ENCODE measurements at regions not wholly inside any gene's neighbourhood (a gene's known extent, or its start where the extent isn't known, plus 50 kb on each side); places are given as distances from the start of the nearest gene placed in this dataset.

- no peaks in the 10 kb centered on the region for H3K36me3 ChIP-seq
- H3K4me1 ChIP-seq, result peaks cover 0 to 8% (median 0%) of the 10 kb centered on the region in 4 donors
- no peaks in the 10 kb centered on the region for H3K9me3 ChIP-seq
- intact Hi-C loops (cut with DNase I), result no loop called here
- DNase-seq (ENCODE audit: extremely low spot score), result no peak
- WGBS, result 20% methylated on average over 3 of the region's 3 CpGs
- no peak overlapping the region for H3K27ac ChIP-seq (replicated peaks in 1 of 4)
- TF ChIP-seq, protein P1, sequence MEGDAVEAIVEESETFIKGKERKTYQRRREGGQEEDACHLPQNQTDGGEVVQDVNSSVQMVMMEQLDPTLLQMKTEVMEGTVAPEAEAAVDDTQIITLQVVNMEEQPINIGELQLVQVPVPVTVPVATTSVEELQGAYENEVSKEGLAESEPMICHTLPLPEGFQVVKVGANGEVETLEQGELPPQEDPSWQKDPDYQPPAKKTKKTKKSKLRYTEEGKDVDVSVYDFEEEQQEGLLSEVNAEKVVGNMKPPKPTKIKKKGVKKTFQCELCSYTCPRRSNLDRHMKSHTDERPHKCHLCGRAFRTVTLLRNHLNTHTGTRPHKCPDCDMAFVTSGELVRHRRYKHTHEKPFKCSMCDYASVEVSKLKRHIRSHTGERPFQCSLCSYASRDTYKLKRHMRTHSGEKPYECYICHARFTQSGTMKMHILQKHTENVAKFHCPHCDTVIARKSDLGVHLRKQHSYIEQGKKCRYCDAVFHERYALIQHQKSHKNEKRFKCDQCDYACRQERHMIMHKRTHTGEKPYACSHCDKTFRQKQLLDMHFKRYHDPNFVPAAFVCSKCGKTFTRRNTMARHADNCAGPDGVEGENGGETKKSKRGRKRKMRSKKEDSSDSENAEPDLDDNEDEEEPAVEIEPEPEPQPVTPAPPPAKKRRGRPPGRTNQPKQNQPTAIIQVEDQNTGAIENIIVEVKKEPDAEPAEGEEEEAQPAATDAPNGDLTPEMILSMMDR (IDR thresholded peaks at IDR 0.05), result no peak
- TF ChIP-seq POLR2AphosphoS5 (IDR thresholded peaks at IDR 0.05) (no peak), EP300 (IDR thresholded peaks at IDR 0.05) (no peak), POLR2A (IDR thresholded peaks at IDR 0.05; ENCODE audit: low read depth) (no peak)
- no peaks in the 10 kb centered on the region for H3K27me3 ChIP-seq
- H3K4me3 ChIP-seq, result no peak overlapping the region
Observed at GRCh38 chr4:188941524-188942119, 802.4 kb downstream of the TRIML1 start.

- Histone ChIP-seq H3K36me3 (no peaks in the 10 kb centered on the region), H3K4me3 (no peak overlapping the region), H3K27me3 (no peaks in the 10 kb centered on the region), H3K27ac (replicated peaks in 1 of 4) (no peak overlapping the region), H3K9me3 (no peaks in the 10 kb centered on the region), H3K4me1 (peaks cover 0 to 8% (median 0%) of the 10 kb centered on the region in 4 donors)
- DNase-seq (ENCODE audit: extremely low spot score), result no peak
- intact Hi-C loops (cut with DNase I), result no loop called here
- 94% methylated on average over 3 of the region's 3 CpGs for WGBS
- TF ChIP-seq, protein P1 (IDR thresholded peaks at IDR 0.05), result no peak
- TF ChIP-seq POLR2AphosphoS5 (IDR thresholded peaks at IDR 0.05) (no peak), POLR2A (IDR thresholded peaks at IDR 0.05; ENCODE audit: low read depth) (no peak), EP300 (IDR thresholded peaks at IDR 0.05) (no peak)
Observed at GRCh38 chr4:188942606-188943005, 803.4 kb downstream of the TRIML1 start.

DNA sequence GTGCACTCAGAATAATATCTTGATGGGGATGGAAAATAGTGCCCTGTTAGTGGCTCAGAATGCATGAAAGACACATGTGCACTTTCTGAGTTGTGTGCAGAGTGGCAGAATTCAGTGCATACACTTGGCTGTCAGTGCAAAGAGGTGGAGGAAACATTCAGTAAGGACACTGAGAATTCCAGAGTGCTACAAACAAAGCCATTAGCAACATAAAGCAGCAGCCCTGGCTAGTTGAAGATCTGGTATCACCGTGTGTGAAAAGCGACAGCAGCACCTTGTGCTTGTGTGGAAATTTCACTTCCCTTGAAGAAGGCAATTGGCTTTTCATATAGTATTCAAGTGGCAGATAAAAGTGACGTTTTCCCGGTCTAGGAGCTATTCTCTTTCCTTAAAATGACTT lies 810.4 kb downstream of the TRIML1 start:
- no peak for TF ChIP-seq EP300 (IDR thresholded peaks at IDR 0.05)
- TF ChIP-seq, protein P1 (IDR thresholded peaks at IDR 0.05), result no peak
- TF ChIP-seq POLR2A (IDR thresholded peaks at IDR 0.05; ENCODE audit: low read depth), result no peak
- no peak for TF ChIP-seq POLR2AphosphoS5 (IDR thresholded peaks at IDR 0.05)
- Histone ChIP-seq H3K9me3 (no peaks in the 10 kb centered on the region), H3K27me3 (no peaks in the 10 kb centered on the region), H3K27ac (replicated peaks in 1 of 4) (no peak overlapping the region), H3K4me1 (no peaks in the 10 kb centered on the region), H3K36me3 (no peaks in the 10 kb centered on the region), H3K4me3 (no peak overlapping the region)
- 61% methylated on average over 4 of the region's 4 CpGs for WGBS
- intact Hi-C loops (cut with DNase I), result no loop called here
- DNase-seq (ENCODE audit: extremely low spot score), result no peak

DNA sequence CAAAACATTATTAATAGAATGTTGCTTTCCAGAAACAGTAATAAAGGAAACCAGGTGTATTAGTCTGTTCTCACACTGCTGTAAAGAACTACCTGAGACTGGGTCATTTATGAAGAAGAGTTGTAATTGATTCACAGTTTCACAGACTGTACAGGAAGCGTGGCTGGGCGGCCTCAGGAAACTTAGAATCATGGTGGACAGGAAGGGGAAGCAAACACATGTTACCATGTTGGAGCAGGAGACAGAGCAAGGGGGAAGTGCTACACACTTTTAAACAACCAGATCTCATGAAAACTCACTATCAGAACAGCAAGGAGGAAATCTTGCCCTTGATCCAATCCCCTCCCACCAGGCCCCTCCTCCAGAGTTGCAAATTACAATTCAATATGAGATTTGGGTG lies 815.8 kb downstream of the TRIML1 start:
- WGBS, result 73% methylated on average over 2 of the region's 2 CpGs
- Histone ChIP-seq H3K4me3 (no peak overlapping the region), H3K27me3 (no peaks in the 10 kb centered on the region), H3K27ac (replicated peaks in 1 of 4) (no peak overlapping the region), H3K4me1 (no peaks in the 10 kb centered on the region), H3K36me3 (no peaks in the 10 kb centered on the region), H3K9me3 (no peaks in the 10 kb centered on the region)
- intact Hi-C loops (cut with DNase I), result no loop called here
- TF ChIP-seq POLR2AphosphoS5 (IDR thresholded peaks at IDR 0.05) (no peak), POLR2A (IDR thresholded peaks at IDR 0.05; ENCODE audit: low read depth) (no peak), EP300 (IDR thresholded peaks at IDR 0.05) (no peak)
- TF ChIP-seq, protein P1 (IDR thresholded peaks at IDR 0.05), result no peak
- no peak for DNase-seq (ENCODE audit: extremely low spot score)

- intact Hi-C loops (cut with DNase I), result no loop called here
- Histone ChIP-seq H3K9me3 (no peaks in the 10 kb centered on the region), H3K36me3 (no peaks in the 10 kb centered on the region), H3K4me1 (no peaks in the 10 kb centered on the region), H3K4me3 (no peak overlapping the region), H3K27me3 (no peaks in the 10 kb centered on the region), H3K27ac (replicated peaks in 1 of 4) (no peak overlapping the region)
- no peak for DNase-seq (ENCODE audit: extremely low spot score)
- TF ChIP-seq POLR2A (IDR thresholded peaks at IDR 0.05; ENCODE audit: low read depth) (no peak), POLR2AphosphoS5 (IDR thresholded peaks at IDR 0.05) (no peak), EP300 (IDR thresholded peaks at IDR 0.05) (no peak)
- TF ChIP-seq, protein P1 (IDR thresholded peaks at IDR 0.05), result no peak
- WGBS, result 86% methylated on average over 4 of the region's 4 CpGs
Observed at GRCh38 chr4:188956566-188956965, 817.3 kb downstream of the TRIML1 start.
